OCI-LY1 (cell line): ENCODE measurements at regions not wholly inside any gene's neighbourhood (a gene's known extent, or its start where the extent isn't known, plus 50 kb on each side); places are given as distances from the start of the nearest gene placed in this dataset.

Source experiments
- EZH2 ChIP-seq: fragments of 200-600 bp; sonication (generic), shearing (Covaris generic); IDR thresholded peaks from 2 replicates; pipeline ENCODE4 v1.8.0; 2017; ENCODE audit warnings: borderline replicate concordance, mixed run types, mild to moderate bottlenecking, antibody characterized with exemption, low read length, moderate library complexity, mixed read lengths
- TF ChIP-seq, protein P1 (sequence below): fragments of 200-600 bp; sonication (generic), shearing (Covaris generic); IDR thresholded peaks from 2 replicates; pipeline ENCODE4 v1.5.1; 2017; ENCODE audit warnings: mild to moderate bottlenecking, antibody characterized with exemption, low read length, moderate library complexity, mixed read lengths

DNA sequence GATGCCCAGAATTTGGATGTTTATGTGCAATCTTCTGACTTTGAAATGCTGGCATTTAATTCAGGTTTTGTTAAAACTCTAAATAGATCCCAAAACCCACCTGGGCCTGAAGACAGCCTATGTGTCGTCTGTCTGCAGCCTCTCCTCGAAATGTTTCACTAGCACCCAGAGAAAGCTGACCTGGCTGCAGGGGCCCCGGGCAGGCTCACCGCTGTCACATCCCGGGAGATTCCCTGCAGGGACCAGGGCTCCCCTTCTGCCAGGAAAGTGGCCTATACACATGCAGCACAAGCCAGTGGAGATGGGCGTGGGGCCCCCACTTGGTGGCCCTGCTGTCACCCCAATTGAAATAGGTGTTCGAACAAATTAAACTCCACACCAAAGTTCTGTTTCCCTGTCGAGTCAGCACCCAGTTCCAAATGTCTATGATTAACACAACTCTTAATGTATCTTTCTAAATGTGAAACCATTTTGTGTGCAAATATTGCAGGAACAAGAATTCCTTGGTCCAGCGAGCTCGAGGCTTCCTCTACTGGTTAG lies 145.8 kb upstream of the ZNF507 start:
- TF ChIP-seq, protein P1, sequence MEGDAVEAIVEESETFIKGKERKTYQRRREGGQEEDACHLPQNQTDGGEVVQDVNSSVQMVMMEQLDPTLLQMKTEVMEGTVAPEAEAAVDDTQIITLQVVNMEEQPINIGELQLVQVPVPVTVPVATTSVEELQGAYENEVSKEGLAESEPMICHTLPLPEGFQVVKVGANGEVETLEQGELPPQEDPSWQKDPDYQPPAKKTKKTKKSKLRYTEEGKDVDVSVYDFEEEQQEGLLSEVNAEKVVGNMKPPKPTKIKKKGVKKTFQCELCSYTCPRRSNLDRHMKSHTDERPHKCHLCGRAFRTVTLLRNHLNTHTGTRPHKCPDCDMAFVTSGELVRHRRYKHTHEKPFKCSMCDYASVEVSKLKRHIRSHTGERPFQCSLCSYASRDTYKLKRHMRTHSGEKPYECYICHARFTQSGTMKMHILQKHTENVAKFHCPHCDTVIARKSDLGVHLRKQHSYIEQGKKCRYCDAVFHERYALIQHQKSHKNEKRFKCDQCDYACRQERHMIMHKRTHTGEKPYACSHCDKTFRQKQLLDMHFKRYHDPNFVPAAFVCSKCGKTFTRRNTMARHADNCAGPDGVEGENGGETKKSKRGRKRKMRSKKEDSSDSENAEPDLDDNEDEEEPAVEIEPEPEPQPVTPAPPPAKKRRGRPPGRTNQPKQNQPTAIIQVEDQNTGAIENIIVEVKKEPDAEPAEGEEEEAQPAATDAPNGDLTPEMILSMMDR = no peak
- no peak for TF ChIP-seq EZH2
